Keratinocyte (primary cell): ENCODE measurements at regions not wholly inside any gene's neighbourhood (a gene's known extent, or its start where the extent isn't known, plus 50 kb on each side); places are given as distances from the start of the nearest gene placed in this dataset.

Experiments used
- DNase-seq: peaks from one replicate; pipeline ENCODE4 v3.0.0-alpha.2; 2011; ENCODE audit warnings: low read depth, missing footprints, low spot score
- FAIRE-seq: peaks from 2 replicates; lab custom pipeline; 2011; peaks lifted over from hg19 to GRCh38; lab: Jason Lieb, UNC
- H2AFZ ChIP-seq: 2 replicates; pipeline ENCODE4 v1.6.0; 2012; ENCODE audit warnings: low read length, control low read depth, inconsistent platforms; ENCODE audit not compliant: control insufficient read depth
- H3K27ac ChIP-seq: 2 replicates; pipeline ENCODE4 v1.5.1; 2011; ENCODE audit warnings: low read length; ENCODE audit not compliant: control insufficient read depth, insufficient read depth
- H3K27me3 ChIP-seq: 3 replicates; pipeline ENCODE4 v1.6.0; 2011; ENCODE audit warnings: low read length; ENCODE audit not compliant: control insufficient read depth, insufficient read depth; ENCODE audit errors: extremely low read depth
- H3K36me3 ChIP-seq, 2 experiments: 2 replicates in 1 of 2; 3 replicates in 1 of 2; pipeline ENCODE4 v1.5.1; 2011; ENCODE audit warnings: low read length in 2 of 2, mild to moderate bottlenecking in 1 of 2; ENCODE audit not compliant: control insufficient read depth in 2 of 2, insufficient read depth in 2 of 2; ENCODE audit errors: extremely low read depth in 1 of 2
- H3K4me1 ChIP-seq: 3 replicates; pipeline ENCODE4 v1.5.1; 2011; ENCODE audit warnings: low read length; ENCODE audit not compliant: control insufficient read depth, insufficient read depth; ENCODE audit errors: extremely low read depth
- H3K4me2 ChIP-seq: 3 replicates; pipeline ENCODE4 v1.6.0; 2011; ENCODE audit warnings: low read depth, low read length; ENCODE audit not compliant: control insufficient read depth, insufficient read depth; ENCODE audit errors: extremely low read depth
- H3K4me3 ChIP-seq, 3 experiments: fragments of 200-600 bp in 1 of 3; sonication (generic) in 1 of 3; 2 replicates in 2 of 3; 3 replicates in 1 of 3; pipeline ENCODE4 v1.5.1; 2011 to 2016; ENCODE audit warnings: low read length in 3 of 3, mild to moderate bottlenecking in 3 of 3, control low read depth in 2 of 3, inconsistent platforms in 1 of 3, low read depth in 1 of 3, mixed read lengths in 1 of 3, mixed run types in 1 of 3, moderate library complexity in 1 of 3; ENCODE audit not compliant: control insufficient read depth in 2 of 3, insufficient read depth in 2 of 3; ENCODE audit errors: extremely low read depth in 1 of 3
- H3K79me2 ChIP-seq: 2 replicates; pipeline ENCODE4 v1.6.0; 2012; ENCODE audit warnings: low read length; ENCODE audit not compliant: control insufficient read depth, insufficient read depth
- H3K9ac ChIP-seq: 3 replicates; pipeline ENCODE4 v1.6.0; 2011; ENCODE audit warnings: low read length; ENCODE audit not compliant: control insufficient read depth, insufficient read depth; ENCODE audit errors: extremely low read depth
- H3K9me1 ChIP-seq: 3 replicates; pipeline ENCODE4 v1.6.0; 2011; ENCODE audit warnings: low read length; ENCODE audit not compliant: control insufficient read depth, insufficient read depth; ENCODE audit errors: extremely low read depth
- H3K9me3 ChIP-seq: 2 replicates; pipeline ENCODE4 v1.5.1; 2012; ENCODE audit warnings: low read depth, low read length; ENCODE audit not compliant: control insufficient read depth
- H4K20me1 ChIP-seq: 3 replicates; pipeline ENCODE4 v1.6.0; 2011; ENCODE audit warnings: low read length; ENCODE audit not compliant: control insufficient read depth, insufficient read depth; ENCODE audit errors: extremely low read depth
- CTCF ChIP-seq, 3 experiments: IDR thresholded peaks in 1 of 3; conservative IDR thresholded peaks in 1 of 3; optimal IDR thresholded peaks in 1 of 3; 2 replicates in 2 of 3; 3 replicates in 1 of 3; pipeline versions ENCODE3 to v1.5.1; 2011; ENCODE audit warnings: low read length in 3 of 3, mild to moderate bottlenecking in 3 of 3, moderate library complexity in 2 of 3, control low read depth in 1 of 3, inconsistent platforms in 1 of 3; ENCODE audit not compliant: insufficient read depth in 2 of 3; ENCODE audit errors: extremely low read depth in 1 of 3
- EZH2 ChIP-seq: IDR thresholded peaks from one replicate; pipeline ENCODE4 v1.6.1; 2012; ENCODE audit warnings: inconsistent platforms, mild to moderate bottlenecking, low read length, moderate library complexity
- dilution Hi-C: fragments of 300-500 bp; cut with MboI; formaldehyde crosslinking; loops from one replicate; pipeline ENCODE4 v1.7.0; 2020; ENCODE audit warnings: low sequenced_read_pairs; ENCODE audit not compliant: extremely low pct_ligation_motif_present

- no peaks in the 10 kb centered on the region for H4K20me1 ChIP-seq
- TF ChIP-seq EZH2 (no peak), CTCF (optimal IDR thresholded peaks at IDR 0.05 in 1 of 3, IDR thresholded peaks at IDR 0.05 in 1 of 3, conservative IDR thresholded peaks at IDR 0.05 in 1 of 3; ENCODE audit: extremely low read depth in 1 of 3, insufficient read depth in 2 of 3, low read length in 3 of 3) (no peak)
- H3K9ac ChIP-seq = no peak overlapping the region
- H3K4me3 ChIP-seq = no peak overlapping the region
- no peaks in the 10 kb centered on the region for H3K79me2 ChIP-seq
- no peak overlapping the region for H2AFZ ChIP-seq
- no peaks in the 10 kb centered on the region for H3K9me1 ChIP-seq
- no peak overlapping the region for H3K4me2 ChIP-seq
- H3K4me1 ChIP-seq = no peaks in the 10 kb centered on the region
- no peaks in the 10 kb centered on the region for H3K9me3 ChIP-seq
- no peak overlapping the region for H3K27ac ChIP-seq
- no peaks in the 10 kb centered on the region for H3K27me3 ChIP-seq
- DNase-seq = no peak
- H3K36me3 ChIP-seq = no peaks in the 10 kb centered on the region
- FAIRE-seq = no peak
- dilution Hi-C loops = no loop called here
These were observed 997.9 kb downstream of the TSN start for GRCh38 chr2:122753336-122753735.

DNA sequence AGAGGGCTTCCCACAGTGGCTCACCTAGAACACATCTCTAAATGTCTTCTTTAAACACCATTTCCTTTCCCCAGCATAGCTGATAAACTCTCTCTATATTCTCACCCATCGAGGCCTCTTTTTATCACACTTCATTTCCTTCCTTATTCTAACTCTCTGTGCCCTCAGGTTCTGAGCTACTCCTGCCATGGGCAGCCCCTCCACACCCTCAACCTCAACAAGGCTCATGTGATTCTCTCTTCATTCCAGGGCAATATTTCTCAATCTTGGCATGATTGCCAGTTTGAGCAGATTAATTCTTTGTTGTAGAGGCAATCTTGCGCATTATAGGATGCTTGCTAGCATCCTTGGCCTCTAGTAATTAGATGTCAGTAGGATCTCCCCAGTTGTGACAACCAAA, 999.1 kb downstream of the TSN start:
- FAIRE-seq (no peak), DNase-seq (no peak)
- H3K36me3 ChIP-seq = no peaks in the 10 kb centered on the region
- H3K9me3 ChIP-seq = no peaks in the 10 kb centered on the region
- TF ChIP-seq CTCF (optimal IDR thresholded peaks at IDR 0.05 in 1 of 3, IDR thresholded peaks at IDR 0.05 in 1 of 3, conservative IDR thresholded peaks at IDR 0.05 in 1 of 3; ENCODE audit: extremely low read depth in 1 of 3, insufficient read depth in 2 of 3, low read length in 3 of 3) (no peak), EZH2 (no peak)
- H3K4me1 ChIP-seq = no peaks in the 10 kb centered on the region
- no peaks in the 10 kb centered on the region for H4K20me1 ChIP-seq
- no peak overlapping the region for H3K4me2 ChIP-seq
- H3K9me1 ChIP-seq = no peaks in the 10 kb centered on the region
- dilution Hi-C loops = no loop called here
- no peak overlapping the region for H3K27ac ChIP-seq
- no peaks in the 10 kb centered on the region for H3K79me2 ChIP-seq
- H3K4me3 ChIP-seq = no peak overlapping the region
- H3K9ac ChIP-seq = no peak overlapping the region
- H3K27me3 ChIP-seq = no peaks in the 10 kb centered on the region
- H2AFZ ChIP-seq = no peak overlapping the region
